Stimulated activated CD4-positive, alpha-beta T cell treated with anti-CD3 and anti-CD28 coated beads, Interleukin-4, amount 100 ng/mL, for 48 hours (primary cell): ENCODE measurements at regions not wholly inside any gene's neighbourhood (a gene's known extent, or its start where the extent isn't known, plus 50 kb on each side); places are given as distances from the start of the nearest gene placed in this dataset.

Experiments
- DNase-seq, 2 donors: peaks; one replicate each; pipeline ENCODE4 v3.0.0-alpha.2; 2020; ENCODE audit warnings: low read depth in 2 of 2

DNA sequence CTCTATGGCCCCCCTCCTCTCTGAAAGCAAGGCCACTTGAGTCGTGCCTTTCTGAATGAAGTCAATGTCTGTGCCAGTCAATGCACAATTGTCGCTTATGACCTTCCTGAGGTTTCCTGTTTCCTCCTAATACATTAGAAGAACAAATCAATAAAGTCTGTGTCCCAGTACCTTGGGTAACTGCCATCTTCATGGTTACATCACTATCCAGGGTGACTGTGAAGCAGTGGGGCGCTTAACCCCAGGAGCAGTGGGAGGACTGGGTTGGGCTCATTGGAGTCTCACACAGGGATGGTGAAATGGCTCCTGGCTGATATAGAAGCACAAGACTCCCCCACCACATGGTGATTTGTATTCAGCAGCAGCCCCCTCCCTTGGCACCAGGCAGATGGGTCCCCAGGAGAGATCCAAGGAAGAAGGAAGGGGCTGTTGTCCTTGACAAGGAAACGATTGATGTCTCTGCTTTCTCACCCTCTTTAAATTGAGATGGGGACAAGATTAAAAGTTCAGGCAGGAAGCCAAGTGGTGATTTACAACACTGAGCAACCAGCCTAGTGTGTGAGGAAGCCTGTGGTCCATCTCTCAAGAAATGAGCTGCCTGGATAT, 261.9 kb upstream of the ZNF462 start:
- DNase-seq, result no peak

DNA sequence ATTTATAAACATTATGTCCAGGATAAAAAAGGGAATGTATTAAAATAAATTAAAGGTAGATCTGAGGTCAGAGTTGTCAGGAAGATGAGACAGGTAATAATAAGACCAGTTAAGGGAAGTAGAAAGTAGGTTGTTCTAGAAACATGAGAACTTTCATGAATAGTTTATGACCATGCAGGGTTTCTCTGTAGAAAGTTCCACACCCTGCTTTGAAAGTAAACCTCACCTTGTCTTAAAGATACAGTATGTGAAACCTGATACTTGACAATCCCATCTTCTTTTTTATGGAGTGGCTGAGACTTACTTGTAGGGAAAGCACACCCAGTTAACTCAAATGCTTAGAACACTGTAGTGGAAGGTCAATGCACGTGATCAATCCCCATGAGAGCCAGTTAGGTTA, 260.6 kb upstream of the ZNF462 start:
- DNase-seq, result no peak

GRCh38 chr9:106613250-106613737, 249.7 kb upstream of the ZNF462 start:
- DNase-seq, result no peak

DNA sequence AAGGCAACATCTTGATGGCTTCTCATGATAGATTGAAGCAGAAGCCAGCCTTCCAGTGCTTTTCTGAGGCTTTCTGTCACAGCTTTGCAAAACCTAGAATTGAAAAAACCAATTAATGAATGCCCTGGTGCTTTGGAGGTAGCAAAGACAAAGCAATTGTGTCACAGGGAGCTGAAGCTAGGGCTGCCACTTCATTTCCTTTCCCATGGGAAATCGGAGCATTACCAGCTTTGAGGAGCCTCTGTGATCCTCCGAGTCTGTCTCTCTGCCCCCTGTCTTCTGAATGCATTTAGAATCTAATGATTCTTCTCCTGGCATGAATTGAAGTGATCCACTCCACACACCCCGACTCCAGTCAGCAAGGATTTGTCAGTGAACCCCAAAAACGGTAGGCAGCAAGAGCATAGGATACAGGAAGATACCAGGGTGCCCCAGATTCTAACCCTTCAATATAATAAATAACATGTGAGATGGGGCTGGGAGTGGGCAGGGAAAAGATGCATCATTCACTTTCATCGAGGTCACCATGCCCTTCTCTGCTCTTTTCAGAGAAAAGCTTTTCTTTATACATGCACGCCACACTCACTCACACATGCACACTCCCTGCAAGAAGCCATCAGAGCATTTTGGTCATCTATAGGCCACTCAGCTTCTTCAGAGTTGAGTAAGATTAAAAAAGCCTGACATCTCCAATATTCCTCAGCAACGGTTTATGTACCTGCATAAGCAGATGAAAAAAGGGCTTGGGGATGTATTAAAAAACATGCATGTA, 247.7 kb upstream of the ZNF462 start:
- DNase-seq, result no peak

DNA sequence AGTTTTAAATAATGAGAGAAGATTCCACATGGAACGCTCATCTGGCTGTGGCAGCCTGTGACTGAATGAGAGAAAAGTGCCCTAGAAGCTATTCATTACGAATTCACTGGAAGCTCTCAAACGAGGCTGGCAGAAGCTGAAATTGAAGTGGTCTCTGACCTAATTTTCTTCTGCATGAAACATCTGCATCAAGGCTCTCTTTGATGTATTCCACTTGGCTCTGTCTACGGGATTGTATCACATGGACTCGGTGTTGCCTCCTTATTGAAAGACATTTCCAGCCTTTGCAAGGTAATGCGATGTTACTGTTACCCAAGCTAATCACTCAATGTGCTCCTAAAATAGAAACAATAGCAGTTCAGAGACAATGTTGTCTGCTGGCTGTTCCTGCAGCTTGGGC, 246.9 kb upstream of the ZNF462 start:
- DNase-seq, result no peak

- no peak for DNase-seq
These were observed 246.1 kb upstream of the ZNF462 start for GRCh38 chr9:106616851-106617345.

- no peak for DNase-seq
These were observed 243.8 kb upstream of the ZNF462 start for GRCh38 chr9:106619211-106619610.

DNA sequence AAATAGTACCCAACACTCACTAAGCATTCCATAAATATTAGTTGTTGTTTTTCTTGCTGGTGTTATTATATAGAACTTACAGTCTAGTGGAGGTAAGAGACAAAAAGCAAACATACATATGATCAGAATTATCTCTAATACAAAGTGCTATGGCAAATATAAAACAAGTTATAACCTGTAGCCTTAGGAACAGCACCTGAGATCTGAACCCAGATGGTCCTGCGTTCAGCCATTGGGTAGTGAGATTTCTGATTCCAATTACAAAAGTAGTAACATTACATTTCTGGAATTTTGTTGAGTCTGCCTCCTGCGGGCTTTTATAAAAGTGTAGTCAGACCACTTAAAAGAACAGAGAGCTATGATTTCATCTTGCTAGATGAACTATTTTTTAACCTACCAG, 242.9 kb upstream of the ZNF462 start:
- no peak for DNase-seq

DNA sequence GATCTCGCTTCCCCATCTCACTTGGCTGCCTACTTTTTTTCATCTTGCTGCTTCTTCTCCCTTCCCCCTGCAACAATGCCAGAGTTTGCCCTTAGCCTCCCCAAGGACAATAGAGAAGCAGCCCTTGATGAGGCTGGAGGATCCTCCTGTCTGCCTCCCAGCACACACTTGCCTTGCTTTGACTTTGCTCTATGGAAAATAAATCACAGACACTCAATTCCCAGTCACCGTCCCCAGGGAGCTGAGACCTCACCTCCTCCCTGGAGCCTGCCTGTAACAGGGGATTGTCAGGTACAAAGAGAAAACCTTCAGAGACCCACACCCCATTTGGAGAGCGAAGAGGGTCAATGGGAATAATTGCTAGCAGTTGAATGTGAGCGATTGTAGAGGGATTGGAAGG, 242.1 kb upstream of the ZNF462 start:
- DNase-seq, result no peak

- DNase-seq, result no peak
These were observed 241.4 kb upstream of the ZNF462 start for GRCh38 chr9:106621313-106622163.

DNA sequence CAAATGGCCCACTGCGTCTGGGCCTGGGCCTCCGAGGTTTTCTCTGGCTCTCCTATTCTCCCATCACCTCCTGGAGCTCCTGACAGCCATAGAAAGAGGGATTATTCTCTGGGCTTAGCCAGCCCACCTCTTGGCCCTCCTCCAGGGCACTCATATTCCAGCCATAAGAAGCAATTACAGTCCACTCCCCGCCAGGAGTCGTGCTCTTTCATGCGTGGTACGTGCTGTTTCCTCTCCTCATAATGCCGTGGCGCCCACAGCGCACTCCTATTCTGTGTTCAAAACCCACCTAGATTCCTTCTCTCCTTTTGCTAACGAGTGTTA, 240.8 kb upstream of the ZNF462 start:
- DNase-seq, result no peak

- no peak for DNase-seq
These were observed 239.4 kb upstream of the ZNF462 start for GRCh38 chr9:106623558-106623957.

DNA sequence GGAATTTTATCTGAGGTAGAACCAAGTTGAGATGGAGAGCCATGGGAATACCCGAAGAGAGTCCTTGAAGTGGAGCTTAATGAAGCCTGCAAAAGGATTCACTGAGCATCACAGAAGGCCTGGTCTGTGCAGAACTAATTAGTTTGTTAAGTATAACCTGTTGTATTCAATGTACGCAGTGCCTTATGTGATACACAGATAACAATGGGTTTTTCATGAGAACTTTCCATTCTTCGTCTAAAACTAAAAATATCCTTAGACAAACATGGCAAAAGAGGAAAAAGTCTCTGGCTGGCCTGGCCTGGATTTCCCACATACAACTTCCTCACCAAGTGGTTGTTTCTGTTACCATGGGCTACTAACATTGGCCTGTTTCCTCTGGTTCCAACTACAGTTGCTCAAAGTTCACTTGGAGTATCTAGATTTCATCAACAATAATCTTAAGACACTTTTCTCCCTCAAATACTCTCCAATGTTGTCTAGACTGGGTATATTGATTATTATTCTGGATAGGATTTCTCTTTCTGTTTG, 237.6 kb upstream of the ZNF462 start:
- no peak for DNase-seq

GRCh38 chr9:106626936-106627335, 236.0 kb upstream of the ZNF462 start:
- DNase-seq, result no peak

GRCh38 chr9:106632621-106633020, 230.3 kb upstream of the ZNF462 start:
- DNase-seq, result no peak

DNA sequence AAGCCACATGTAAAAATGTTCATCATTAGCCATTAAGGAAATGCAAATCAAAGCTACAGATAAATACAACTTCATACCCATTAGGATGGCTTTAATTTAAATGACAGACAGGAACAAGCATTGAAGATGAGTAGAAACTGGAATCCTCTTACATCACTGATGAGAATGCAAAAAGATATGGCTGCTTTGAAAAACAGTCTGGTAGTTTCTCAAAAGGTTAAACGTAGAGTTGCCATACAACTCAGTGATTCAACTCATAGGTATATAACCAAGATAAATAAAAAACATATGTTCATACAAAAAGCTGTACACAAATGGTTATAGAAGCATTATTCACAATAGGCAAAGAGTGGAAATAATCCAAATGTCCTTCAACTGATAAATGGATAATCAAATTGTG, 228.8 kb upstream of the ZNF462 start:
- no peak for DNase-seq

GRCh38 chr9:106634641-106635040, 228.3 kb upstream of the ZNF462 start:
- DNase-seq, result no peak

DNA sequence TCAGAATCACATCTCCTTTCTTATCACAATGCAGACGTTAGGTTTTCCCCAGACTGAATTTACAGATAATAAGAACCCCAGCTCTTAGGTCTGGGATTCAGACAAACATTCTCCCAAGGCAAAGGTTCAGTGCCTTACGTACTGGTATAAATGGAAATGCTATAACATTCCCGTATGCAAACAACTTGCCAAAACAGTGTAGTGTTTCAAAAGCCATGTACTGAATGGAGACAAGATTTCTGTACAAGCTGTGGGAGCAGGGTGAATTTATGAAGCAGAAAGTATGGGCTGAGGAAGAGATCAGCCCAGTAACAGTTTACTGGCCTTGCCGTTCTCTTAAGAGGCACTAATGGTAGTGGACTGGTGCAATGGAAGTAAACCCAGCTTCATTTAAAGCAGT, 225.5 kb upstream of the ZNF462 start:
- no peak for DNase-seq

DNA sequence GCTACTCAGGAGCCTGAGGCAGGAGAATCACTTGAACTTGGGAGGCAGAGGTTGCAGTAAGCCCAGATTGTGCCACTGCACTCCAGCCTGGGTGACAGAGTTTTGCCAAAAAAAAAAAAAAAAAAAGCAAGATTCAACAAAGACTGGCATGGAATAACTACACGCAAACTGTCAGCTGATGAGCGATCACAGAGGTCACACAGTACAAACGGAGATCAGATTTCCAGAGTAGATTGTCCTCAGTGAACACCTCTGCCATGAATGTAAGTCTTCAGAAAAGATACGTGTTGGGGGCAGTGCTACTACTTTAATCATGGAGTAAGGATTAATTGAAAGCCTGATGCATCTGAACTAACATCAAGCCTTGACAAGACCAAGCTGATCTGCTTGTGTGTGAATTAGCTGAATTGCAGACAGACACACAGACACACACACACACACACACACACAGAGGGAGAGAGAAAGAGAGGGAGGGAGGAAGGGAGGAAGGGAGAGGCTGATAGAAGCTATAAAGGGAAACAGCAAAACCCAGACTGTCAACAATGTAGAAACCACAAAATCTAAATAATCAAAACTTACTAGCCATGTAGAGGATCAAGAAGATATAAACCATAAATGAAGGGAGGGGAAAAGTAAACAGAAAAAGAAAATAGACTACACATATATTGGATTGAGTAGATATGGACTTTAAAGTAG, 222.9 kb upstream of the ZNF462 start:
- no peak for DNase-seq

GRCh38 chr9:106643211-106643930, 219.6 kb upstream of the ZNF462 start:
- no peak for DNase-seq

GRCh38 chr9:106644661-106645060, 218.3 kb upstream of the ZNF462 start:
- no peak for DNase-seq
